ENCODE measurements at regions not wholly inside any gene's neighbourhood (a gene's known extent, or its start where the extent isn't known, plus 50 kb on each side); places are given as distances from the start of the nearest gene placed in this dataset.

DNA sequence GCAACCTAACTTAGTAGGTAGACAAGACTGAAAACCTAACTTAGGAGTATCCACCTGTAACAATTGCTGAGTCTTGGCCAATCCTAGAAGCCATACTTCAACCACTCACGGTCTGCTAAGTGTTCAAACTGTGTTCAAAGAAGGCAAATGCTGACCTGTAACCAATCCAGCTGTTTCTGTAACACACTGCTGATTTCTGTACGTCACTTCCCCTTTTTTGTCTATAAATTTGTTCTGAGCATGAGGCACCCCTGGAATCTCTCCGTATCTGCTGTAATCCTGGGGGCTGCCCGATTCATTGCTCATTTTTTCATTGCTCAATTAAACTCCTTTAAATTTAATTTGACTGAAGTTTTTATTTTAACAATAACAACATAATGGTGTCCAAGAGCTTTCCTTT is 451.4 kb upstream of the ATP10A start:
- H3K4me1 Mint-ChIP-seq (ENCODE audit: insufficient read depth, unreplicated experiment) = no peaks in the 10 kb centered on the region
- H3K27ac Mint-ChIP-seq (ENCODE audit: low read depth, unreplicated experiment) = no peak overlapping the region
- H3K4me3 Mint-ChIP-seq (ENCODE audit: unreplicated experiment) = no peak overlapping the region
- CTCF ChIA-PET = no interaction called here
- intact Hi-C loops (cut with micrococcal nuclease) = no loop called here
- no peaks in the 10 kb centered on the region for H3K27me3 Mint-ChIP-seq (ENCODE audit: insufficient read depth, unreplicated experiment)
- H3K36me3 Mint-ChIP-seq (ENCODE audit: insufficient read depth, unreplicated experiment) = peaks cover 5% of the 10 kb centered on the region
- no TSS peak for BruUV-seq (replicated peaks)
- no peak for DNase-seq (ENCODE audit: unreplicated experiment)
- H3K9me3 Mint-ChIP-seq (ENCODE audit: unreplicated experiment) = peaks cover 43% of the 10 kb centered on the region
- TF ChIP-seq, protein P1, sequence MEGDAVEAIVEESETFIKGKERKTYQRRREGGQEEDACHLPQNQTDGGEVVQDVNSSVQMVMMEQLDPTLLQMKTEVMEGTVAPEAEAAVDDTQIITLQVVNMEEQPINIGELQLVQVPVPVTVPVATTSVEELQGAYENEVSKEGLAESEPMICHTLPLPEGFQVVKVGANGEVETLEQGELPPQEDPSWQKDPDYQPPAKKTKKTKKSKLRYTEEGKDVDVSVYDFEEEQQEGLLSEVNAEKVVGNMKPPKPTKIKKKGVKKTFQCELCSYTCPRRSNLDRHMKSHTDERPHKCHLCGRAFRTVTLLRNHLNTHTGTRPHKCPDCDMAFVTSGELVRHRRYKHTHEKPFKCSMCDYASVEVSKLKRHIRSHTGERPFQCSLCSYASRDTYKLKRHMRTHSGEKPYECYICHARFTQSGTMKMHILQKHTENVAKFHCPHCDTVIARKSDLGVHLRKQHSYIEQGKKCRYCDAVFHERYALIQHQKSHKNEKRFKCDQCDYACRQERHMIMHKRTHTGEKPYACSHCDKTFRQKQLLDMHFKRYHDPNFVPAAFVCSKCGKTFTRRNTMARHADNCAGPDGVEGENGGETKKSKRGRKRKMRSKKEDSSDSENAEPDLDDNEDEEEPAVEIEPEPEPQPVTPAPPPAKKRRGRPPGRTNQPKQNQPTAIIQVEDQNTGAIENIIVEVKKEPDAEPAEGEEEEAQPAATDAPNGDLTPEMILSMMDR (IDR thresholded peaks at IDR 0.05; ENCODE audit: unreplicated experiment) = no peak
- POLR2A ChIA-PET = no interaction called here

GRCh38 chr15:26311710-26312236 is 448.6 kb upstream of the ATP10A start:
- Mint-ChIP-seq H3K4me3 (ENCODE audit: unreplicated experiment) (no peak overlapping the region), H3K27me3 (ENCODE audit: insufficient read depth, unreplicated experiment) (no peaks in the 10 kb centered on the region), H3K36me3 (ENCODE audit: insufficient read depth, unreplicated experiment) (peaks cover 7% of the 10 kb centered on the region), H3K9me3 (ENCODE audit: unreplicated experiment) (peaks cover 38% of the 10 kb centered on the region), H3K27ac (ENCODE audit: low read depth, unreplicated experiment) (no peak overlapping the region), H3K4me1 (ENCODE audit: insufficient read depth, unreplicated experiment) (no peaks in the 10 kb centered on the region)
- POLR2A ChIA-PET = no interaction called here
- BruUV-seq (replicated peaks) = no TSS peak
- CTCF ChIA-PET = no interaction called here
- TF ChIP-seq, protein P1 (IDR thresholded peaks at IDR 0.05; ENCODE audit: unreplicated experiment) = no peak
- intact Hi-C loops (cut with micrococcal nuclease) = no loop called here
- no peak for DNase-seq (ENCODE audit: unreplicated experiment)

DNA sequence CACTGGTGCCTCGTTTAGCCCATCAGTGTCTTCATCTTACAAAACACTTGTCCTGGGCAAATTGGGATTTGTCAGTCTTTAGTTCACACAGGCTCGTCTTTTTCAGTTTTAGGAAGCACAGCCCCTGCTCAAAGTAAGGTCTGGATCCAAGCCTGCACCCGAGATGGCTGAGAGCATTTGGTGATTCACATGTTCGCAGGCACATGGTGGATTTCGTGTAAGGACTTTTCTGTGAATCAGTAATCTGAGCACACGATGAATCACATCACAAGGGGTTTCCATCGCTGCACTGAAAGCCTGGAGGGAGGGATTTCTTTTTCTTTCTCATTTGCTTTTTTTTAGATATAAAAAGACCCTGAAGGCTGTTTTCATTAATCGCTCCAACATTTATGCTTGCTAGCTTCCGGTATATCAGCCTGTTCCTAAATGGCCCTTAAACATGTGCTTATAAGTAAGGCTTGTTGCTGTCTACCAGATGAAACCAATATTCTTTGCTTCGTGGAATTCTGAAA is 435.6 kb upstream of the ATP10A start:
- no peak overlapping the region for H3K27ac Mint-ChIP-seq (ENCODE audit: low read depth, unreplicated experiment)
- BruUV-seq (replicated peaks) = no TSS peak
- intact Hi-C loops (cut with micrococcal nuclease) = no loop called here
- TF ChIP-seq, protein P1 (IDR thresholded peaks at IDR 0.05; ENCODE audit: unreplicated experiment) = no peak
- DNase-seq (ENCODE audit: unreplicated experiment) = no peak
- no peaks in the 10 kb centered on the region for H3K27me3 Mint-ChIP-seq (ENCODE audit: insufficient read depth, unreplicated experiment)
- no peak overlapping the region for H3K4me3 Mint-ChIP-seq (ENCODE audit: unreplicated experiment)
- ChIA-PET POLR2A (interaction anchor here (0.6 kb wide), 1 partner anchor 1404 kb away, joined by 3 read pairs; no protein-coding TSS in a partner anchor), CTCF (no interaction called here)
- H3K4me1 Mint-ChIP-seq (ENCODE audit: insufficient read depth, unreplicated experiment) = no peaks in the 10 kb centered on the region
- no peaks in the 10 kb centered on the region for H3K36me3 Mint-ChIP-seq (ENCODE audit: insufficient read depth, unreplicated experiment)
- peaks cover 16% of the 10 kb centered on the region for H3K9me3 Mint-ChIP-seq (ENCODE audit: unreplicated experiment)

DNA sequence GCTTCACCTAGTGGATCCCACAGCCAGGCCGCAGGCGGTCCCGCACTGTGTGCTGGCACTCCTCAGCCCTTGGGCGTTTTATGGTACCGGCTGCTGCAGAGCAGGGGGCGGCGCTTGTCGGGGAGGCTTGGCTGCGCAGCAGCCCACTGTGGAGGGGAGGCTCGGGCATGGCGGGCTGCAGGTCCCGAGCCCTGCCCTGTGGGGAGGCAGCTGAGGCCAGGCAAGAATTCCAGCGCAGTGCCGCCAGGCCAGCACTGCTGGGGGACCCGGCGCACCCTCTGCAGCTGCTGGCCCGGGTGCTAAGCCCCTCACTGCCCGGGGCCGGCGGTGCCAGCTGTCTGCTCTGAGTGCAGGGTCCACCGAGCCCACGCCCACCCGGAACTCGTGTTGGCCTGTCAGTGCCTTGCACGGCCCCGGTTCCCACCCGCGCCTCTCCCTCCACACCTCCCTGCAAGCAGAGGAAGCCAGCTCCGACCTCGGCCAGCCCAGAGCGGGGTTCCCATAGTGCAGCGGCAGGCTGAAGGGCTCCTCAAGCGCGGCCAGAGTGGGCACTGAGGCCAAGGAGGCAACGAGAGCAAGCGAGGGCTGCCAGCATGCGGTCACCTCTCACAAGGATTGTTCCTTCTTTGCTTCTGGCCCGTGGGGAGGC is 435.0 kb upstream of the ATP10A start:
- Mint-ChIP-seq H3K4me1 (ENCODE audit: insufficient read depth, unreplicated experiment) (no peaks in the 10 kb centered on the region), H3K4me3 (ENCODE audit: unreplicated experiment) (no peak overlapping the region), H3K27me3 (ENCODE audit: insufficient read depth, unreplicated experiment) (no peaks in the 10 kb centered on the region), H3K36me3 (ENCODE audit: insufficient read depth, unreplicated experiment) (no peaks in the 10 kb centered on the region), H3K9me3 (ENCODE audit: unreplicated experiment) (peaks cover 21% of the 10 kb centered on the region), H3K27ac (ENCODE audit: low read depth, unreplicated experiment) (no peak overlapping the region)
- intact Hi-C loops (cut with micrococcal nuclease) = no loop called here
- TF ChIP-seq, protein P1 (IDR thresholded peaks at IDR 0.05; ENCODE audit: unreplicated experiment) = no peak
- ChIA-PET CTCF (no interaction called here), POLR2A (interaction anchor here (0.6 kb wide), 1 partner anchor 1404 kb away, joined by 3 read pairs; no protein-coding TSS in a partner anchor)
- DNase-seq (ENCODE audit: unreplicated experiment) = no peak
- BruUV-seq (replicated peaks) = no TSS peak

Data from MCF 10A (cell line).